Muscle of arm (tissue), 1 donor: ENCODE measurements at regions not wholly inside any gene's neighbourhood (a gene's known extent, or its start where the extent isn't known, plus 50 kb on each side); places are given as distances from the start of the nearest gene placed in this dataset.

ENCODE experiments used
- DNase-seq: peaks from one replicate; pipeline ENCODE4 v3.0.0-alpha.2; 2013

DNA sequence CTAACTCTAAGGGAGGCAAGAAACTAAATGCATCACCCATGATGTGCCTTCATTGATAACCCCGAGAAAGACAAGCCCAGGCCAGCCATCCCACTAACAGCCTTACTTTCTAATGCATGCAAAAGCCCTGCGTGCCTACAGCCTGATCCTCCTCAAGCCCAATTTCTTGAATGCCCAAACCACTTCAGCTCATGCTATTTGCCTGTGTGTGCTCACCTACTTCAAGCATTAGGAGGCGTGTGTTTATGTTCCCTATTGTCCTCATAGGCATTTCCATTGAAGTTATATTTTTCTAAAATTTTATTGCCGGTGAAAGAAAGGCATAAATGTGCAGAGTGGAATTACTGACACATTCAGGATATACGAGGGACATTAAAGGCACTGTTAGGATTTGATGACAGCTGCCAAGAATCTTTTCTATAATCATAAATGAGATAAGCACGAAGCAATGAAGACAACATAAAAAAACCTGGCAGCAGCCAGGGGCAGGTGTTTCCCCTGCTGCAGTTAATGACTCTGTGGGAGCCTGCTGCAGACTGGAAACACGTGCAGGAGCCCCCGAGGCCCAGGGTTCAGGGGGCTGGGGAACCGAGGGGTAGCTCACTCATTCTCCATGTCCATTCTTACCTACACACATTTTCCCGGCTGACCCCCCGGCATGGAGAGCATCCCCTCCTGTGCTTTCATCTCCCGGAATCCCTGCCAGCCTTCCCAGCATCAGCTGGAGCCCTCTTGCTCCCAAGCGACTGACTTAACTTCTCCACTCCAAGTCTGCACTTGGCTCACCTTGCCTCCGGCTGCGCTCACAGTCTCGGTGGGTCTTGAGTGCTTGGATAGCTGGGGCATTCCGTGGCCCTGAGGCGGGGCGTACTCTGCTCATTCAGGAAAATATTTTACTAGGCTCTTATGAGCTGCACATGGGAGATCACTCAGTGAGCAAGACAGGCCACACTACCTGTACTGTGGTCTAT, 292.3 kb upstream of the SIX2 start:
- peak; percentile 30 for DNase-seq

DNA sequence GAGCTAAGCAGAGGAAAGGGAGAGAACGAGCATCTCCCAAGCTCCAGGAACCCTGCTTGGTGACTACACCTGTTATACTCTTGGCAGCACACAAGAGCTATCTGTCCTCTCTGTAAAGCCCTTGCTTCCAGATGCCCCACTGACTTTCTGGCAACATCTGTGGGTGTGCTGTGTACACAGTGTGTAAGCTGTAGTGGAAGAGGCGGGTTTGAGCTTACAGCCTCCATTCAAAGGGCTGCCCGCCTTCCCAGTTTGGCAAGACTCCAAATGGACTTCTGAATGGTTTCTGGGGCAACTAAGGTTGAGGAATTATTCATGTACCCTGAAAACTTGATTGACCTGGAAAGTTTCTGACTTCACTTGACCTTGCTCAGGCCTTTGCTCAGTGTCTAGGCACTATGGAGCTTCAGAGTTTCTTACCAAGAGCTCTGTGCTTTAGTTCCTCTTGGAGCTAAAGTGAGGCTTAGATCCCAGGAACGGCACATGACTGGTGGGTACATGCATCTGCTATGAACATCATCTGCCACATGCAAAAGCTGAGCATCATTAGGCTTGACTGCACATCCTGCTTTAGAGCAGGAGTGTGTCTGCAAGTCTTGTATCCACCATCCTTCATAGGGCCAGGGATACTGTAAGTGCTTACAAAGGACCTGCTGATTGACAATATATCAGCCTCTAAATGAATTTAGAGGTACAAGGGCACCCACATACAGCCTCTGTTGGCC, 290.9 kb upstream of the SIX2 start:
- no peak for DNase-seq

DNA sequence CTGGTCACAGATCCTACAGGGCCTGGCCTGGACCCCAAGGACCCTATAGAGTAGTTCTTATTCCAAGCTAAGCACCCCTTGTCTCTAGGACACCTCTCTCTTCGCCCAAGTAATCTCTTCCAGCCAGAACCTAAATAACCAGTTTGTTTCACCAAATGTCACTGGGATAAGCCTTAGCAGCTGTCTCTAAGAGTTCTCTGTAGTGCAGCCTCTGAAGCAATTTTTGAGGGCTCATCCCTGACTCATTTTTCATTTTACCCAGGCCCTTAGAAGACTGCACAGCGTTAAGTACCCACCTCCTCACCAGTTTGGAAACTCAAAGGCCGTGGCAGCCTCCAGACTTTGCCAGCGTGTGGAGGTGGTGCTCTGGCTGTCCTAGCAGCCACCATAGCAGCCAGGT, 290.1 kb upstream of the SIX2 start:
- DNase-seq: no peak

DNA sequence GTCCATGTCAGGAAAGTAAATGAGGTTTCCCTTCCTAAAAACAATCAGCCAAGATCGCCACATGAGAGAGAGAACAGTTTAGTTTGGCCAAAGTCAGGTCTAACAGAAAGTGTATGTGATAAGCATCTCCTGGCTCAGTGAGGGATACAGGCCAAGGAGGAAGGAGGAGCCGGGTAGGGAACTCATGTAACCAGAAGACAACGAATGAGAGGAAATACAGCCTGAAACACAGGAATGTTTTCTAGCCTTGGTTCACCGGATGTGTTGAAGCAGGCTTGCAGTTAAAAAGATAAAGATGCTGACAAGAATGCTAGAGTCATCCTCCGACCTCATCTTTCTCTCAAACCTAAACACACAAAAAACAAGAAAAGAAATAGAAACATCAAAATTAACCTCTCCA, 283.9 kb upstream of the SIX2 start:
- no peak for DNase-seq

DNA sequence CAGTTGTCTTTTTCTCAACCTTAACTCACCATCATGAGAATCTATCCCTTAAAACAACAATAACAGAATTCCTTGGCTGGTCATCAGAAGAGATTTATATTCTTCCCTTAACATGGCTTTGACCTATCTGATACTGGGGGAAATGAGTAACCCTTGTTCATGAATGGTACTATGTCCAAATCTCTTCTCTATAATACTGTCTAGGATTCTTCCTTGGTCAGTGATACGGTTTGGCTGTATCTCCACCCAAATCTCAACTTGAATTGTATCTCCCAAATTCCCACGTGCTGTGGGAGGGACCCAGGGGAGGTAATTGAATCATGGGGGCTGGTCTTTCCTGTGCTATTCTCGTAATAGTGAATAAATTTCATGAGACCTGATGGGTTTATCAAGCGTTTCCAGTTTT, 282.0 kb upstream of the SIX2 start:
- no peak for DNase-seq

DNA sequence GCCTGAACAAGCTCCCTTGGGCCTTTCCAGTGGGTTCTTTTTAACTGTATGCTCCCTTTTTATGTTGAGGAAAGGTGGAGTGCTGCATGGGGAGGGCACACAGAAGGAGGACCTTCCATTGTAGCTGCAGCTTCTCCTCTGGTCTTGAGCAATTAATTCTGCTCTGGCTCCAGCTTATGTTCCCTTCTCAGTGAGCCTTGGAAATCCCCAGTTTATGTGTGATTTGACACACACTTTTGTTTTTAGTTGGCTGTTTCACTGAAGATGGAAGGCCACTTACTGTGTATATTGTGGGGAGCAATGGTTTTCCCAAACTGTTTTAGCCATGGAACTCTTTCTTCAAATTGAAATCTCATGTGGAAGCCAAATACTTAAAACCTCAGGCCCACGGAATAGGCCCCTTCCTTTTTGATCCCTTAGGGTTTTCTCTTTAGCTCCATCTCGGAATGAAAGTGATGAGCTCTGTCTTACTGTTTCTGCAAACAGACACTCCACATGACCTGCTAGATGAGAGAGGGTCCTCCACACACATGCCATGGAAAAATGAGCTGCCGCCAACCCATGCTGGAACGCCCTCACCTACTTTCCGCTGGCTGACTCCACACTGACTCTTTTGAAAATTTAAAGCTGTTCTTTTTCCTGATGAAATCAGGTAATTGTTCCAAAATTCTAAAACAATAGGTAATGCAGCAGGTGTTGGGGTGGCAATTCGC, 280.9 kb upstream of the SIX2 start:
- DNase-seq: no peak

DNA sequence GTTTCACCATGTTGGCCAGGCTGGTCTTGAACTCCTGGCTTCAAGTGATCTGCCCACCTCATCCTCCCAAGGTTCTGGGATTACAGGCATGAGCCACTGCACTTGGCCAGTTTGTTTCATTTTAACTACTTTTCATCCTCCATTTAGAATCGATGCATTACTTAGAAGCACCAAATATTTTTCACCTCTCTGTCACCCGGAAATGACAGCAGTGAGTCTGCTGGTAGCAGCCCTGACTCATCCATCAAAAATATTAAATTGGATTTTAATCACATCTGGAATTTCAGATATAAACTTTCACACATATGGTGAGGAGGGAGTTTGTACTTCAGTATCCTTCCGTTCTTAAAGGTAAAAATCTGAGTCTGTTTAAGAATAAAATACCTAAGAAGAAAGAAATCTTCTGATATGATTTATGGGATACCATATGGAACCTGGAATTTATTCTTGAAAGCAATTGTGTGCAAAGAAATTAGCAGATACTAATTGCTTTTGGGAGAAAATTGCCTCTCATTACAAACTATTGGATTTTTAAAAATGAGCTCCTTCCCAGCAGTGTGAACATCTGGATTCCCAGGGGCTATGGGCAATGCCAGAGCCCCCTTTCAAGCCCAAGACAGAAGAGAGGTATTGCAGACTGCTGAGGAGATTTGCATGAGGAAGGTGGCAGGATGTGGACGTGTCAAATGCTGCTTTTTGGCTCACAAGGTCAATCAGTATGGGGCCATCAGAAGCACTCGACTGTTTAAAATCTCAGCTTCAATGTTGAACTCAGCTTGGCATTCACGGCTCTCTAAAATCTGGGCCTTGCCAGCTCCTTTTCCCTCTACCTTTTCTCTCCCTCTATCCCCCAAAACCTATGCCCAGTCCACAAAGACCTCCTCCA, 279.5 kb upstream of the SIX2 start:
- DNase-seq: no peak

DNA sequence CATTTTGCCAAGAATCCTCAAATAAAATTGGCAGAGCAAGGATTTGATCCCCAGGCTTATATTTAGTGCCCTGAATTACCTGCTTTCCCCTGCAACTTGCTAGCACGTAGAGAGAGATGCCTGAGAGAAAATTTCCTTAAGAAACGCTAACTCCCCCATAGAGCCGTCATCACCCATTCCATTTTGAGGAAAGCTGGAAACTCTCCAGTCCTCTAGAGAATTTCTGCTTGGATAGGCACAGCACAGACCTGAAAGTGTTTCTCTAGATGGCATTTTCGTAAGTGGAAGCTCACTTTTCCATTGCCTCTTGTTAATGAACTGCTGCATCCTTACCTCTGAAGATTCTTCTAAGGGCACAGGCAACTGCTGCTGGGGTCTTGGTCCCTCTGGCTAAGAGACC, 277.8 kb upstream of the SIX2 start:
- DNase-seq: no peak

DNA sequence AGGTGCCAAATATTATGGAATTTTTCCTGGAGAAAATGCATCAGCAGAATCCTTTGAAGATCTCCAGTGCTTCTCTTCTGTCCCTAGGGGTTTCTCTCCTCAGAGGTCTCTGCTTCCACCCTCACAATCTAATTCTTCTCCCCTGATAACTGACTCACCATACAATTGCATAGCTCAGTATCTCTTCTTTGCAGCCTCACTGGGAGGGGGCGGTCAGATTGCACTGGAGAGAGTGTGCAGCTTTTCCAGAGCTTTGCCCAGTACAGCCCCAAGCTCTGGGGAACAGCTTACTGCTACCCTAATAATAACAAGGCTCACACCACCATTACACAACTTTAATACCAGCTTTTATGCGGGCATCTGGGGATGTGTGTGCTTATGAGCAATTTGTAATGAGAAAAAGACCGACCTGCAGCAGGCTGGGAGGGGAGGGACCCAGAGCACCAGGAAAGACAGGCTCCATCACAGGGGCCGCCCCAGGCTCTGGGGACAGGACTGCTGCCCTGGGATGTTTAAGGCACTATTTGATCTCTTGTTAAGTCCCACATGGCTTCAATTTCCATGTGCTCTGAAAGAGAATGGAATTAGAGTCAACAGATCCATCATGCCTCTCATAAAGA, 276.6 kb upstream of the SIX2 start:
- DNase-seq: no peak

DNA sequence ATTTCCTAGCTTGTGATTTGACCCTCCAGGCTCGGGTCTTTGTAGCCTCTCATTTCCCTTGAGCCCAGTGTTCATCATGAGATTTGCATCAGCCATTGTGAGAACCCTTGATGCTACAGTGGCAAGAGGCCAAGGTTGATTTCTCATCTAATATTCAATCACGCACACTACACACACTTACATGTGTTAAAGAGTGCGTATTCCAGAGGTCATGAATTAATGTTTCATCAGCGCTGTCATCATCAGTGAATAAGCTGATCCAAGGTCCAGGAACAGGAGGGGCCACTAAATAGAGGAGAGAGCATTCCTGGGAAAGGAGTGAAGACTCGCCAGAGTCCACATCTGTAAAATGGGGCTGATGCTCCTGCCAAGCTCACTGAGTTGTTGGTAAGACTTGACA, 276.1 kb upstream of the SIX2 start:
- DNase-seq: no peak

DNA sequence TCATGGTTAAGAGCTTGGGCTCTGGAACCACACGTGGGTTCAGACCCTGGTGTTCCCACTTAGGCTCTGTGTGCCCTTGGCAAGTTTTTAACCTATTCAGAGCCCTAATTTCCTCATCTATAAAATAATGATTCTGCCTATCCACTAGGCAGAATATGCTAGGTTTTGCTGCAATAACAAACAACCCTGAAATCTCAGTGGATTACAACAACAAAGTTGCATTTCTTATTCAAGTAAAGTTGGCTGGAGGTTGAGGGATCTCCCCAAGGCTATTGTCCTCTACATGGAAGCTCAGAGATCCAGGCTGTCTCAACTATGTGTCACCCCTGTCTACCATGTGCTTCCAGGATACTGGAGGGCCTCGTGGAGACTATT, 275.4 kb upstream of the SIX2 start:
- DNase-seq: no peak

DNA sequence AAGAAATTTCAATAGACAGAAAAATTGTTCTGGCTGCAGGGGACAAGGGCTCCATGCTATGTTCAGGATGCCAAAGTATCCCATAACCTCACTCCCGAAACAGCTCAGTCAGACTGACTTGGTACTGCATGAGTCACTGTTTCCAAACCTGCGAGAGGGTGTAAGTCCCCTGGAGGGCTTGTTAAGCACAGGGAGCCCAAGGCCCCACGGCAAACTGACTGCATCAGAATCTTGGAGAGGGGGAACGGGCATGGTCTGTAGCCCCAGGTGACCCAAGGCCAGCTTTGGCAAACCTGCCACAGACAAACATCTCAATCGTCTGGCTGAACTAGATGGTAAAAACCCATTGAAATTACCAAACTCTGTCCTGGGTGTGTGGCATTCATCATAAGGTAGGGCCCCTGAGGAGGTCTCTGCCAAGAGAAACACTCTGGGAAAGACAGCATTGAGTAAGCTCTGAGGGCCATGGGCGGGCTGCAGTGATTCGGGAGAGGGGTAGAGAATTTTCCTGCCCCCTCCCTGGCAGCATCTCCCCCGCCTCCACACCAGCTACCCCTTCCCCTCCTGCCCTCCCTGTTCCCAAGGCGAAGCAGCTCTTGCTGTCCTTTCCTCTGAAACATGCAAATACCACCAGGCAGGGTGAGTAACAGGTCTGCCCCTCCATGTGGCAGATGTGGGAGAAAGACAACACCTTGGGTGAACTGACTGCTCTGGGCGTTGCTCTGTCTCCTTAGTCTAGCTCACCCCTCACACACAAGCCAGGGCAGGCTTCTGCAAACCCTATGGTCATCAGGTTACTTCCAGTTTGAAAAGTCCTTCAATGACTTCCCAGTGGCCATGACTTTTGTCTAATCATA, 274.7 kb upstream of the SIX2 start:
- DNase-seq: no peak

DNA sequence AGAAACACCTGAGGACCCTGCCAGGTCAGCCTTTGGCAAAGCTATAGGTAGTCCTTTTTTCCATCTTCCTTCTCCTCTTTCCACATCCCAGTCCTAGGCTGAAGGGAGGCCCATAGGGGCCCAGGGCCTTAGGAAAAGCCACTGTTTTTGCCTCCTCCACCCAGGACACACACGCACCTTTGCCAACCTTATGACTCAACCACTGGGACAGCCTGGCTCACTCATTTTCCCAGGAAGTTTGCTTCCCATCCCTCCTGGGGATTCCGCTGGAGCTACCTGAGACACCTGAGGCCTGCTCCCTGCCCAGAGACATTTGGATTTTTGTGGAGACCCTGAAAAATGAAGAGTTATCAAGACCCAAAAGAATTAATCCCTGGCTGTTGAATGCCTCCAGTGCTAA, 273.4 kb upstream of the SIX2 start:
- no peak for DNase-seq

DNA sequence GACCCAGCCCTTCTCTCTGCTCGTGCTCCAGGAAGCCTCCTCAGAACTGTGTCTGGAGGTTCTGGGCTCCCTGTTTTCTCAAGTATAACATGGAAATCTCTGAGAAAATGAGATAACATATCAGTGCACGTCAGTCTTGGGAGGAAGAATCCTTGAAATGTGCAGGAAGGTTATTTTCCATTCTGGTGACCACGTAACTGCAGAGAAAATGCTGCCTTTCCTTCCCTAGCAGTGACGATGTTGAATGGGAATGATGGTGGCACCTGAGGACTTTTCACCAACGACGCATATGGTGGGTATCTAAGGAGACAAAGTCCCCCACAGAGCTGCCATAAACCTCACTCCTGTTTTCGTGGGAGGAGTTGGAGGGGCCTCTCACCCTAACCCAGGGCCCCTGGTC, 272.1 kb upstream of the SIX2 start:
- DNase-seq: no peak

DNA sequence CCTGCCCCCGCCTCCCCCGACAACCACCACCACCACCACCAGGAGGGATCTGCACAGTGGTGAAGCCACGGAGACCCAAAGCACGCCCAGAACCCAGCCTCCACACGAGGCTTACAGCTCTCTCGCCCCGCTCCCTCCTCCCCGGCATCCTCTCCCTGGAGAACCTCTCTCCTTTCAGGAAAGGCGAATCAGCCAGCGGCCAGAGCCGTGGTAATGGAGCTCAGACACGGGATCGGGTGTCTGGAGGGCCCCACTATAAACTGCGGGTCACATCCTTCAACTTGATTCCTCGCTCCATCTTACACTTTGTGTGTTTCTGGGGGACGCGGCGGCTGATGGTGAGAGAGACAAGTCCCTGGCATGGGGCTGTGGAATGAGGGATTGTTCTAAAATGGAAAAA, 271.5 kb upstream of the SIX2 start:
- no peak for DNase-seq

DNA sequence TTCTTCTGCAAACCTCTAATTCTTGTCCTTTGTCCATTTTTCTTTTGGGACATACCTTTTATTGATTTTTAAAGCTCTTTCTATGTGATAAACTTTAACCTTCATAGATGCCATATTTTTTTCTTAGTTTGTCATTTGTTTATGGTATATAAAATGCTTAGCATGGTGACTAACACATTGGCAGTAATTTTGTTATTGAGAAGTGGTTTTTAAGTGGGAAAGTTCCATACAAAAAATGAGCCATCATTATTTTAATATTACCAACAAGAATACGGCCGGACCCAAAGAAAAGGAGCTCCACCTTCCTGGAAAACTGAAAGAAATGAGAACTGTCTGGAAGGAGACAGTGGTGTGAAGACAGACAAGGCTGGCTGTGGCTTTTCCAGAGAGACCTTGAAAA, 270.1 kb upstream of the SIX2 start:
- no peak for DNase-seq

DNA sequence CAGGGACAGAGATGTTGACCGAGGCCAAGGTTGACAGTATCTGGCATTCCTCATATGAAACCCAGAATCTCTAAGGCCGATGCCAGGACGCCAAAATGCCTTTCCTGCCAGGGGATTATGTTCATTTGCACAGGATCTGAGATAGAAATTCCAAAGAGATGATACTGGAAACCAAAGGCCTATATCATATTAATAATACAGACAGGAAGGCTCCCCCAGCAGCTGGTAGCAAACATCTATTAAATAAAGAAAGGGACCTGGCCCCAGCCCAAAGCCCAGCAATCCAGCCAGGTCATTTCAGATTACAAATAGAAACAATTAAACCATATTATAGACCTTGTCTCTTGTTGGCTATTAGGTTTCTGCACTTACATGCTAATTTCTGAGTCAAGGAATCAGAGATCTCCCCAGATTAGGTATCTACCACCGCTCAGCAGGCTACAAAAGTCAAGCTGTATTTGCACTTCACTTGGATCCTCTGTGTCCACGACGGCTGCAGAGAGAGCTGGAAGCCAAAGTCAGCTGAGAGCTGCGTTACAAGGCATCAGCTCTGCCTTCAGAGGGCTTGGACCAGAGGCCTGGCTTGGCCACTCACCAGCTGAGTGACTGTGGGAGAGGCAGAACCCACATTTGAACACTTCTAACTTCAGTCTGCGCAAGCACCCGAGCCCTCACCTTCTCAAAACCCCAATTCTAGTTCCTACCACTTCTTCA, 269.3 kb upstream of the SIX2 start:
- no peak for DNase-seq

DNA sequence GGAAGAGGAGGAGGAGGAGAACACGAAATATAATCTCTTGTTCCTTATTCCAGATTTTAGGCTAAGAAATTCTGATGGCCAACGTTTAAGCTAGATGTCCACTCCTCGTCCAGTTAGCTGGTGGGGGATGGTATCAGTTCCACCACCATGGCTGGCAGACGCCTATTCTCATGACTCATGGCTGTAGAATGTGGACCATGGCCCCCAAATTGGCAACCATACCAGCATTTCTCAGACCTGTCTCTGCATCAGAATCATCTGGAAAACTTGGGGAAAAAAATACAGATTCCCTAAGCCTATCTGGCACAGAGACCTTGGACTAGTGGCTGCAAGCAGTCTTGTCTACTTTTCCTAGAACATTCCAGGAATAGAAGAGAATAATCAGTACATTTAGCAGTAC, 267.7 kb upstream of the SIX2 start:
- DNase-seq: no peak

DNA sequence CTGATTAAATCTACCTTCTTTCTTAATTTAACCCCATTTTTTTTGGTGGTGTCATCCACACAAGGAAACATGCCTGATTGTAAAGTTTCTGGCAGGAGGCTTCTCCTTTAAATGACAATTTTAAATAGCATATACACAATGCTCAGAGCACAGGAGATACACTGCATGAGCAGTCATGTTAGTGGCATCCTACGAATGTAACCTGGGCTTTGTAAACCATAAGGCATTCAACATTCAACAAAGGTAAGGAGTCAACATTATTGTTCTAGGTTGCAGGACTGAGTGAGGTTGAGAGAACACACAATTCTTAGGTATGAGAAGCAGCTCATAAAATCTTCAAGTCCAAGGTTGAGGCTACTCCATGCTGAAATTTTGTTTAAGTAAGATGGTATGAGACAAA, 266.6 kb upstream of the SIX2 start:
- DNase-seq: no peak
